NCI-H1436 (cell line): ENCODE measurements at regions not wholly inside any gene's neighbourhood (a gene's known extent, or its start where the extent isn't known, plus 50 kb on each side); places are given as distances from the start of the nearest gene placed in this dataset.
"Not testable (repeated sequence)": the region's sequence is repeated elsewhere in the genome, so short reads cannot be mapped to it uniquely, and the experiment has no call there.

ENCODE experiments used
- DNase-seq: peaks from one replicate; lab custom pipeline; 2025; lab: John Stamatoyannopoulos, UW

- not testable (repeated sequence) for DNase-seq
Measured at GRCh38 chr20:50448625-50449403, 61.4 kb upstream of the PTPN1 start.

GRCh38 chr20:50449738-50450492 lies 60.3 kb upstream of the PTPN1 start:
- no peak for DNase-seq

GRCh38 chr20:50450493-50450826 lies 59.7 kb upstream of the PTPN1 start:
- DNase-seq = no peak

- DNase-seq = no peak
Measured at GRCh38 chr20:50450881-50451752, 59.1 kb upstream of the PTPN1 start.

- not testable (repeated sequence) for DNase-seq
Measured at GRCh38 chr20:50451792-50452425, 58.3 kb upstream of the PTPN1 start.

GRCh38 chr20:50453533-50454244 lies 56.5 kb upstream of the PTPN1 start:
- DNase-seq = no peak

- DNase-seq = not testable (repeated sequence)
Measured at GRCh38 chr20:50455245-50455644, 54.9 kb upstream of the PTPN1 start.

GRCh38 chr20:50455656-50456451 lies 54.3 kb upstream of the PTPN1 start:
- no peak for DNase-seq

- DNase-seq = no peak
Measured at GRCh38 chr20:50456452-50457324, 53.5 kb upstream of the PTPN1 start.

GRCh38 chr20:50459124-50459918 lies 50.9 kb upstream of the PTPN1 start:
- DNase-seq = no peak

- DNase-seq = no peak
Measured at GRCh38 chr20:50460115-50460607, 50.0 kb upstream of the PTPN1 start.
